Adrenal gland (tissue), 5 donors: ENCODE measurements at regions not wholly inside any gene's neighbourhood (a gene's known extent, or its start where the extent isn't known, plus 50 kb on each side); places are given as distances from the start of the nearest gene placed in this dataset.
A peak's percentile ranks its signal among the peaks of the same experiment; 100 is the strongest.

ENCODE experiments used
- CTCF ChIP-seq, 6 experiments: fragments of 450-650 bp in 4 of 6; fragments of 200-600 bp in 2 of 6; sonication (generic) in 1 of 6; IDR thresholded peaks; 1 replicate in 5 of 6; 2 replicates in 1 of 6; pipeline versions ENCODE4 v1.5.1 to v1.8.0; 2016 to 2021; ENCODE audit warnings: antibody characterized with exemption in 6 of 6, mild to moderate bottlenecking in 2 of 6, moderate library complexity in 1 of 6
- POLR2A ChIP-seq, 2 donors: fragments of 450-650 bp; IDR thresholded peaks; one replicate each; pipeline ENCODE4 v1.6.1; 2017; ENCODE audit warnings: antibody characterized with exemption in 2 of 2, mild to moderate bottlenecking in 2 of 2, moderate library complexity in 1 of 2
- donor health status: DM: no; HTN: no; CAD: no.

GRCh38 chr16:22424161-22424937 is 49.9 kb upstream of the CDR2 start:
- TF ChIP-seq CTCF (IDR thresholded peaks at IDR 0.05) (no peak), POLR2A (IDR thresholded peaks at IDR 0.05) (peak in 1 of 2 donors; percentile 27)
